ENCODE measurements at regions not wholly inside any gene's neighbourhood (a gene's known extent, or its start where the extent isn't known, plus 50 kb on each side); places are given as distances from the start of the nearest gene placed in this dataset.

- no peak for TF ChIP-seq CTCF (conservative IDR thresholded peaks at IDR 0.05; ENCODE audit: low read depth)
- POLR2A ChIA-PET (ENCODE audit: low non-redundant PET): interaction anchor here (0.6 kb wide), 1 partner anchor 75 kb away, joined by 6 read pairs; no protein-coding TSS in a partner anchor
- no peak for DNase-seq (ENCODE audit: low spot score)
- no peak overlapping the region for H3K27ac ChIP-seq
- CTCF ChIA-PET: interaction anchor here (0.5 to 1.3 kb wide), 4 partner anchors 9 to 939 kb away, joined by 3 to 4 read pairs (median 3); no protein-coding TSS in a partner anchor
Observed at GRCh38 chr5:141773779-141774562, 91.9 kb upstream of the ARAP3 start.

- no peak for TF ChIP-seq CTCF (conservative IDR thresholded peaks at IDR 0.05; ENCODE audit: low read depth)
- H3K27ac ChIP-seq: no peak overlapping the region
- POLR2A ChIA-PET (ENCODE audit: low non-redundant PET): no interaction called here
- no peak for DNase-seq (ENCODE audit: low spot score)
- CTCF ChIA-PET: interaction anchor here (0.9 to 1.9 kb wide), 2 partner anchors 80 to 107 kb away, joined by 5 to 8 read pairs; no protein-coding TSS in a partner anchor
Observed at GRCh38 chr5:141772281-141772680, 90.3 kb upstream of the ARAP3 start.

GRCh38 chr5:141771562-141771961, 89.5 kb upstream of the ARAP3 start:
- no peak for DNase-seq (ENCODE audit: low spot score)
- TF ChIP-seq CTCF (conservative IDR thresholded peaks at IDR 0.05; ENCODE audit: low read depth): no peak
- ChIA-PET CTCF (interaction anchor here (0.9 to 1.9 kb wide), 2 partner anchors 80 to 107 kb away, joined by 5 to 8 read pairs; no protein-coding TSS in a partner anchor), POLR2A (ENCODE audit: low non-redundant PET) (no interaction called here)
- no peak overlapping the region for H3K27ac ChIP-seq

- no peak for TF ChIP-seq CTCF (conservative IDR thresholded peaks at IDR 0.05; ENCODE audit: low read depth)
- POLR2A ChIA-PET (ENCODE audit: low non-redundant PET): no interaction called here
- DNase-seq (ENCODE audit: low spot score): no peak
- H3K27ac ChIP-seq: no peak overlapping the region
- CTCF ChIA-PET: interaction anchor here (0.5 to 1.9 kb wide), 2 partner anchors 108 to 955 kb away, joined by 3 to 8 read pairs; no protein-coding TSS in a partner anchor
Observed at GRCh38 chr5:141771031-141771430, 89.0 kb upstream of the ARAP3 start.

- H3K27ac ChIP-seq: no peak overlapping the region
- no peak for TF ChIP-seq CTCF (conservative IDR thresholded peaks at IDR 0.05; ENCODE audit: low read depth)
- ChIA-PET POLR2A (ENCODE audit: low non-redundant PET) (no interaction called here), CTCF (no interaction called here)
- no peak for DNase-seq (ENCODE audit: low spot score)
Observed at GRCh38 chr5:141769671-141770070, 87.6 kb upstream of the ARAP3 start.

- CTCF ChIA-PET: interaction anchor here (0.7 to 0.9 kb wide), 2 partner anchors 14 to 66 kb away, joined by 3 read pairs; no protein-coding TSS in a partner anchor
- TF ChIP-seq CTCF (conservative IDR thresholded peaks at IDR 0.05; ENCODE audit: low read depth): no peak
- DNase-seq (ENCODE audit: low spot score): no peak
- POLR2A ChIA-PET (ENCODE audit: low non-redundant PET): no interaction called here
- H3K27ac ChIP-seq: no peak overlapping the region
Observed at GRCh38 chr5:141767671-141768070, 85.6 kb upstream of the ARAP3 start.
